ENCODE measurements at regions not wholly inside any gene's neighbourhood (a gene's known extent, or its start where the extent isn't known, plus 50 kb on each side); places are given as distances from the start of the nearest gene placed in this dataset.

GRCh38 chrX:39576041-39576872 is 521.5 kb downstream of the BCOR start:
- DNase-seq (no peak), ATAC-seq (ENCODE audit: low read depth) (no peak)
- Histone ChIP-seq H3K4me1 (ENCODE audit: control insufficient read depth, insufficient read depth, low read length) (peaks cover 2% of the 10 kb centered on the region; the same call in 1 of the 2 replicates), H4K20me1 (ENCODE audit: insufficient read depth, low read length) (no peaks in the 10 kb centered on the region), H3K23ac (ENCODE audit: low read depth, low read length) (no peak overlapping the region), H3K9ac (ENCODE audit: low read depth, low read length) (no peak overlapping the region), H2BK120ac (ENCODE audit: low read depth, low read length) (no peak overlapping the region), H3K27me3 (ENCODE audit: control insufficient read depth, insufficient read depth, low read length) (peaks cover 38% of the 10 kb centered on the region), H2BK5ac (ENCODE audit: low read depth, low read length, poor library complexity, severe bottlenecking) (no peak overlapping the region), H4K5ac (ENCODE audit: low read depth, low read length) (no peak overlapping the region), H2AFZ (replicated peaks; ENCODE audit: low read length, poor library complexity) (no peak overlapping the region), H2BK20ac (ENCODE audit: low read depth, low read length) (no peak overlapping the region), H3K9me1 (ENCODE audit: insufficient read depth, low read length) (no peaks in the 10 kb centered on the region), H3K27ac (ENCODE audit: insufficient read depth, low read length) (no peak overlapping the region), H3K79me1 (ENCODE audit: low read depth in 1 of 2, low read length in 2 of 2) (no peaks in the 10 kb centered on the region), H3K4ac (ENCODE audit: low read depth, low read length) (no peak overlapping the region), H3K9me3 (ENCODE audit: control insufficient read depth, insufficient read depth, low read length) (peaks cover 2% of the 10 kb centered on the region; the same call in 1 of the 2 replicates), H3K18ac (ENCODE audit: low read depth, low read length) (no peak overlapping the region), H4K8ac (ENCODE audit: low read depth in 2 of 2, low read length in 2 of 2) (no peak overlapping the region), H2BK15ac (ENCODE audit: low read depth, low read length) (no peak overlapping the region), H3K14ac (replicated peaks; ENCODE audit: low read depth, low read length) (no peak overlapping the region), H3K36me3 (ENCODE audit: control insufficient read depth, insufficient read depth, low read length) (no peaks in the 10 kb centered on the region), H3K56ac (ENCODE audit: extremely low read depth, insufficient read depth, low read length) (no peak overlapping the region), H2AK5ac (ENCODE audit: low read depth, low read length) (no peak overlapping the region), H2AK9ac (replicated peaks; ENCODE audit: low read depth, low read length, poor library complexity) (no peak overlapping the region), H3K4me3 (ENCODE audit: insufficient read depth, low read depth, low read length) (no peak overlapping the region), H3K4me2 (ENCODE audit: low read depth, low read length) (no peak overlapping the region), H4K91ac (ENCODE audit: insufficient read depth, low read depth, low read length) (no peak overlapping the region)
- in situ Hi-C loops (cut with MboI; ENCODE audit: low sequenced_read_pairs) = no loop called here
- intact Hi-C loops (cut with micrococcal nuclease) = no loop called here
- ChIA-PET POLR2A (ENCODE audit: unreplicated experiment) (no interaction called here), CTCF (interaction anchor here (0.6 kb wide), 1 partner anchor 15 kb away, joined by 4 read pairs; no protein-coding TSS in a partner anchor)
- BruUV-seq (replicated peaks) = no TSS peak
- TF ChIP-seq SMC3 (IDR thresholded peaks at IDR 0.05; ENCODE audit: low read depth, low read length) (no peak), CHD1 (IDR thresholded peaks at IDR 0.05; ENCODE audit: low read depth, low read length) (no peak), CEBPB (IDR thresholded peaks at IDR 0.05; ENCODE audit: low read depth, low read length) (no peak), RCOR1 (IDR thresholded peaks at IDR 0.05; ENCODE audit: insufficient replicate concordance, low read length) (no peak), MAFK (IDR thresholded peaks at IDR 0.05; ENCODE audit: low read depth, low read length) (no peak), NFE2L2 (IDR thresholded peaks at IDR 0.05; ENCODE audit: low read depth, low read length) (no peak), USF2 (IDR thresholded peaks at IDR 0.05; ENCODE audit: low read depth, low read length) (no peak), RAD21 (IDR thresholded peaks at IDR 0.05; ENCODE audit: low read length) (no peak), MAZ (IDR thresholded peaks at IDR 0.05; ENCODE audit: borderline replicate concordance, low read depth, low read length) (no peak), MXI1 (IDR thresholded peaks at IDR 0.05; ENCODE audit: borderline replicate concordance, low read depth, low read length) (no peak), POLR2A (IDR thresholded peaks at IDR 0.05; ENCODE audit: low read depth, low read length) (no peak)
- dilution Hi-C loops (cut with HindIII; ENCODE audit: low sequenced_read_pairs, unreplicated experiment) = no loop called here
- 54% methylated on average over 16 of the region's 28 CpGs; no CpG with 5 or more reads in 1 of the 2 experiments for WGBS, 2 experiments (ENCODE audit: extremely low coverage in 2 of 2, insufficient read length in 1 of 2)

Data from IMR-90 (cell line).